ENCODE measurements at regions not wholly inside any gene's neighbourhood (a gene's known extent, or its start where the extent isn't known, plus 50 kb on each side); places are given as distances from the start of the nearest gene placed in this dataset.
"Not testable (repeated sequence)": the region's sequence is repeated elsewhere in the genome, so short reads cannot be mapped to it uniquely, and the experiment has no call there.

DNA sequence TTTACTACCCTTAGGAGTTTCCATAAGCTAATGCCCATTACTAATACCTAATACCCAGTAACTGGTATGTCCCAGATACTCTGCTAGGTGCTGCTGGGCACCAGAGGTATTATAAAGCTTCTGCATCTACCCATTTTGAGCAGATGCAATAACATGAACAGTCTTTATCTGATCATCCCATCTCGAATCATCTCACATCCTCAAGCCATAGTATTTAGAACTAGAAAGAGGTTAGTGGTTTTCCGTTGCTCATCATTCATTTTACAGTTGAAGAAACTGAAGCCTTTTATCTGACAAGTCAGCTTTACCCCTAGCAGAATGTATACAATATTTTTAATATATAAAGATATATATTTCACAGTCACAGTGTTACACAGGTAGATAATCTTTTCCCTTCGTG, 99.1 kb upstream of the TCF4 start:
- H3K4me1 ChIP-seq (ENCODE audit: insufficient read depth, poor library complexity, severe bottlenecking) = no peaks in the 10 kb centered on the region
- TF ChIP-seq, protein P1, sequence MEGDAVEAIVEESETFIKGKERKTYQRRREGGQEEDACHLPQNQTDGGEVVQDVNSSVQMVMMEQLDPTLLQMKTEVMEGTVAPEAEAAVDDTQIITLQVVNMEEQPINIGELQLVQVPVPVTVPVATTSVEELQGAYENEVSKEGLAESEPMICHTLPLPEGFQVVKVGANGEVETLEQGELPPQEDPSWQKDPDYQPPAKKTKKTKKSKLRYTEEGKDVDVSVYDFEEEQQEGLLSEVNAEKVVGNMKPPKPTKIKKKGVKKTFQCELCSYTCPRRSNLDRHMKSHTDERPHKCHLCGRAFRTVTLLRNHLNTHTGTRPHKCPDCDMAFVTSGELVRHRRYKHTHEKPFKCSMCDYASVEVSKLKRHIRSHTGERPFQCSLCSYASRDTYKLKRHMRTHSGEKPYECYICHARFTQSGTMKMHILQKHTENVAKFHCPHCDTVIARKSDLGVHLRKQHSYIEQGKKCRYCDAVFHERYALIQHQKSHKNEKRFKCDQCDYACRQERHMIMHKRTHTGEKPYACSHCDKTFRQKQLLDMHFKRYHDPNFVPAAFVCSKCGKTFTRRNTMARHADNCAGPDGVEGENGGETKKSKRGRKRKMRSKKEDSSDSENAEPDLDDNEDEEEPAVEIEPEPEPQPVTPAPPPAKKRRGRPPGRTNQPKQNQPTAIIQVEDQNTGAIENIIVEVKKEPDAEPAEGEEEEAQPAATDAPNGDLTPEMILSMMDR (IDR thresholded peaks at IDR 0.05; ENCODE audit: poor library complexity, severe bottlenecking) = no peak
- no peaks in the 10 kb centered on the region for H3K36me3 ChIP-seq (ENCODE audit: low read depth)
- DNase-seq (ENCODE audit: low spot score) (no peak), ATAC-seq (ENCODE audit: low read depth) (no peak)
- no peak overlapping the region for H3K27ac ChIP-seq (ENCODE audit: poor library complexity, severe bottlenecking)
- no peaks in the 10 kb centered on the region for H3K9me3 ChIP-seq (ENCODE audit: severe bottlenecking)
- H3K27me3 ChIP-seq (ENCODE audit: insufficient read depth, poor library complexity, severe bottlenecking) = no peaks in the 10 kb centered on the region
- H3K4me3 ChIP-seq (ENCODE audit: severe bottlenecking) = no peak overlapping the region

DNA sequence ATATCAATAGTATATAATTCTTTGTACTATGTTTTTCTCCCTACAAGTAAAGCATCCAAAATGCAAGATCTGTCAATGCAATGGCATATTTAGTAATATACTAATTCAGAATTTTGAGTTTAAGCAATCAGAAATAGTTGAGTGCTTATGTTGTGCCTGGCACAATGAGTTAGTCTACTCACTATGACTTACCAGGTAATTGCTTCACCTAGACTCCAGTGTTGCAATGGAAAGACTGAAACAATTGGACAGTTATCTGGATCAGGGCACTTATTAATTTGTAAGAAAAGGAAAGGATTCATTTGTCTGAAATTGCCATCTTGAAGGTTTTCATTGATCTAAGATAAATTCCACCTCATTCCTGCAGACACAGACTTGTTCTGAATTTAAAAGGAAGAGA, 97.6 kb upstream of the TCF4 start:
- no peak overlapping the region for H3K27ac ChIP-seq (ENCODE audit: poor library complexity, severe bottlenecking)
- no peaks in the 10 kb centered on the region for H3K36me3 ChIP-seq (ENCODE audit: low read depth)
- no peak for DNase-seq (ENCODE audit: low spot score)
- no peaks in the 10 kb centered on the region for H3K9me3 ChIP-seq (ENCODE audit: severe bottlenecking)
- no peaks in the 10 kb centered on the region for H3K4me1 ChIP-seq (ENCODE audit: insufficient read depth, poor library complexity, severe bottlenecking)
- TF ChIP-seq, protein P1 (IDR thresholded peaks at IDR 0.05; ENCODE audit: poor library complexity, severe bottlenecking) = no peak
- no peak overlapping the region for H3K4me3 ChIP-seq (ENCODE audit: severe bottlenecking)
- no peaks in the 10 kb centered on the region for H3K27me3 ChIP-seq (ENCODE audit: insufficient read depth, poor library complexity, severe bottlenecking)
- ATAC-seq (ENCODE audit: low read depth) = peak; percentile 59; the same call in 2 of the 3 replicates

DNA sequence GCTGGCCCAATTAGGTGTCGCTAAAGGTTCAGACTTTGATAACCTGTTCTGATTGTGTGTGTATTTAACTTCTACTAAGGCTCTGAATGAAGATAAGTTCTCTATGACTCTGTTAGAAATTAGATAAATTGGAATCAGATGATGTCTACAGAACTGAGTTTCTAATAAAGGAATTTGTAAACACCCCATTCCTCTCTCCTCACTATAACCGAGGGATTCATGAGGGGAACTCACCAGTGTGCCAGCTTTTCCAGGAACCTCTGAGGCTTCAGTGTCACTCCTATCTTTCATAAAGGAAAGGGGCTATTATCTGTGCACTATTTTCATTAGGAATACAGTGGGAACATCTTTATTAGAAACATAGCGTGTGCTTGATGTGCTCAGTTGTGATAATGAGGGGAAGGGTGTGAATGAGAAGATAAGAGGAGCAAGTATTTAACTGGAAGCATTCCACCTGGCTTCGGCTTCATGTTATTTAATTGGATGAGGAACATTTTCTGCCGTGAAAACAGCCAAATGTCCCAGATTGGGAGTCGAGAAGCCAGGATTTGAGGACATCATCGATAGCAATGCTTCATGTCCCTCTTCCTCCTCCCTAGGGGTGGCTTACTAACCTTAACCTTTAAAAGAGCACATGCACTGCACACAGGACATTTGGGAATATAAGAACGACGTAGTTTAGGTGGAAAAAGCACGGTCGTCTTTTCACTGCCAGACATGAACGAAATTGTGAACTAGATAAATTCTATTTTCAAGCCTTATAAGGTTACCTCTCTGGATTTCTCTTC, 84.8 kb upstream of the TCF4 start:
- H3K4me3 ChIP-seq (ENCODE audit: severe bottlenecking) = no peak overlapping the region
- ATAC-seq (ENCODE audit: low read depth) (no peak), DNase-seq (ENCODE audit: low spot score) (no peak)
- no peaks in the 10 kb centered on the region for H3K27me3 ChIP-seq (ENCODE audit: insufficient read depth, poor library complexity, severe bottlenecking)
- H3K9me3 ChIP-seq (ENCODE audit: severe bottlenecking) = no peaks in the 10 kb centered on the region
- TF ChIP-seq, protein P1 (IDR thresholded peaks at IDR 0.05; ENCODE audit: poor library complexity, severe bottlenecking) = no peak
- H3K36me3 ChIP-seq (ENCODE audit: low read depth) = no peaks in the 10 kb centered on the region
- H3K4me1 ChIP-seq (ENCODE audit: insufficient read depth, poor library complexity, severe bottlenecking) = no peaks in the 10 kb centered on the region
- H3K27ac ChIP-seq (ENCODE audit: poor library complexity, severe bottlenecking) = no peak overlapping the region

DNA sequence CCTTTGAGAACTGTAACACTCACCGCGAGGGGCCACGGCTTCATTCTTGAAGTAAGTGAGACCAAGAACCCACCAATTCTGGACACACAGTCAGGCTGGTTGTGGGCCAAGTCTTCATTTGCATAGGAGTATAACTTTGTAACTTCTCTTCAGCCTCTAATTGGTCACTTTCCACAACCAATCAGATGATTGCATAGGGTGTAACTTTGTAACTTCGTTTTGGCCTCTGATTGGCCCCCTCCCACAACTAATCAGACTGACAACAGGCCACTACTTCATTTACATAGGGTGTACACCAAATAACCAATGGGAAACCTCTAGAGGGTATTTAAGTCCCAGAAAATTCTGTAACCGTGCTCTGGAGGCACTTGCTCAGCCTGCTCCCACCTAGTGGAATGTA, 77.5 kb upstream of the TCF4 start:
- no peak for ATAC-seq (ENCODE audit: low read depth)
- no peaks in the 10 kb centered on the region for H3K27me3 ChIP-seq (ENCODE audit: insufficient read depth, poor library complexity, severe bottlenecking)
- DNase-seq (ENCODE audit: low spot score) = no peak
- TF ChIP-seq, protein P1 (IDR thresholded peaks at IDR 0.05; ENCODE audit: poor library complexity, severe bottlenecking) = no peak
- no peaks in the 10 kb centered on the region for H3K4me1 ChIP-seq (ENCODE audit: insufficient read depth, poor library complexity, severe bottlenecking)
- H3K4me3 ChIP-seq (ENCODE audit: severe bottlenecking) = no peak overlapping the region
- no peak overlapping the region for H3K27ac ChIP-seq (ENCODE audit: poor library complexity, severe bottlenecking)
- no peaks in the 10 kb centered on the region for H3K36me3 ChIP-seq (ENCODE audit: low read depth)
- H3K9me3 ChIP-seq (ENCODE audit: severe bottlenecking) = no peaks in the 10 kb centered on the region

DNA sequence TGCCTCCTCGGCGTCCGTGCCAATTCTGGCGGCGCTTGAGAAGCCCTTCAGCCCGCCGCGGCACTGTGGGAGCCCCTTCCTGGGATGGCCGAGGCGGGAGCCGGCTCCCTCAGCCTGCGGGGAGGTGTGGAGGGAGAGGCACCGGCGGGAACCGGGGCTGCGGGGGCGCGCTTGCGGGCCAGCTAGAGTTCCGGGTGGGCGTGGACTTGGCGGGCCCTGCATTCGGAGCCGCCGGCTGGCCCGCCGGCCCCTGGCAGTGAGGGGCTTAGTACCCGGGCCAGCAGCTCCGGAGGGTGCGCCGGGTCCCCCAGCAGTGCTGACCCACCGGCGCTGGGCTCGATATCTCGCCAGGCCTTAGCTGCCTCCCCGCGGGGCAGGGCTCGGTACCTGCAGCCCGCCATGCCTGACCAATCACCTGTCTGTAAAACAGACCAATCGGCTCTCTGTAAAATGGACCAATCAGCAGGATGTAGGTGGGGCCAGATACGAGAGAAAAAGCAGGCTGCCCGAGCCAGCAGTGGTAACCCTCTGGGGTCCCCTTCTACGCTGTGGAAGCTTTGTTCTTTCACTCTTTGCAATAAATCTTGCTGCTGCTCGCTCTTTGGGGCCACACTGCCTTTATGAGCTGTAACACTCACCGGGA, 76.9 kb upstream of the TCF4 start:
- not testable (repeated sequence) for DNase-seq (ENCODE audit: low spot score); H3K4me1 ChIP-seq (ENCODE audit: insufficient read depth, poor library complexity, severe bottlenecking); H3K4me3 ChIP-seq (ENCODE audit: severe bottlenecking); ATAC-seq (ENCODE audit: low read depth); H3K9me3 ChIP-seq (ENCODE audit: severe bottlenecking); H3K36me3 ChIP-seq (ENCODE audit: low read depth); H3K27ac ChIP-seq (ENCODE audit: poor library complexity, severe bottlenecking); H3K27me3 ChIP-seq (ENCODE audit: insufficient read depth, poor library complexity, severe bottlenecking)
